Kidney capillary endothelial cell (primary cell): ENCODE measurements at regions not wholly inside any gene's neighbourhood (a gene's known extent, or its start where the extent isn't known, plus 50 kb on each side); places are given as distances from the start of the nearest gene placed in this dataset.

Experiments
- DNase-seq: peaks from one replicate; pipeline ENCODE4 v3.0.0-alpha.2; 2018; ENCODE audit warnings: low spot score

DNA sequence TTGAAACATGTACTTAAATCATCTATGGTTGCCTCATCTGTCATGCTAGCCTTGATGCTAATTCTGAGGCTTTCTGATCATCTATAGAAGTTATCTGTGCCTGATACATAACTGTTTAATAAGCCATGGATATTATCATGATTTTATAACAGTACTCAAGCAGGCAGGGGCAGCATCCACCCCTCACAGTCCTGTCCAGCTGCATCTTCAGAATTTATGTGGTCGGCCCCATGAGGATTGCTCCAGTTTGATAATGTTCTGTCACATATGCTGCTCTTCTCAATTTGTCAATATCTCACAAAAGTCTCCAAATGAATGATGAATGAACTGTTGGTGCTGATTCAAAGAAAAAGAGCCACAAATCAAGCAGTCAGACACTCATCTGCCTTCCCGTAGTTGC, 335.1 kb upstream of the POM121L12 start:
- no peak for DNase-seq

DNA sequence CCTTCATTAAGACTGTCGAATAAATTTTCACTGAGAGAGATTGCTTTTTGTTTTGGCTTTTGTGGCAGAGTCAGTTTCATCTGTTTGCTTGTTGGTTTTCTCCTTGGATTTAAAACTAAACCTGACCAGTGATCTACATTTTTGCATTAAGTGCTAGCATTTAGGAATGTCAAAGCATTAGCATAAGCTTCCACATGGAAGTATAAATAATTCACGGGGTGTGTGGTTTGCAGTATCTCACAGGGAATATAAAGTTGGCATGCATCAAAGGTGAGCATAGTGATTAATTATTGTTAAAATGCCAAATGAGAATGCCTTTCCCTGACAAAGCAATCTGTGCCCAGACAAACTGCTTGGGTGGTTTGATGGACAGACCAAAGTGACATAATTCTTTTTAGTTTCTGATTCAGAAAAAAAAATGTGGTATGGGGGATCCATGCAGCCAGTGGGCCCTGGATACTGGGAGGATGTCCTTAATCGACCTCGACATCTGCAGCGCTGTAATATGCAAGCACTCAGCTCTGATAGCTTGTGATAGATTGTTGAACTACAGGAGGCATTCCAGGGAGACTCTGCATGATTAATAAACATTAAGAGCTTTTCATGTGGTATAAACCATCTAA, 339.3 kb upstream of the POM121L12 start:
- no peak for DNase-seq

DNA sequence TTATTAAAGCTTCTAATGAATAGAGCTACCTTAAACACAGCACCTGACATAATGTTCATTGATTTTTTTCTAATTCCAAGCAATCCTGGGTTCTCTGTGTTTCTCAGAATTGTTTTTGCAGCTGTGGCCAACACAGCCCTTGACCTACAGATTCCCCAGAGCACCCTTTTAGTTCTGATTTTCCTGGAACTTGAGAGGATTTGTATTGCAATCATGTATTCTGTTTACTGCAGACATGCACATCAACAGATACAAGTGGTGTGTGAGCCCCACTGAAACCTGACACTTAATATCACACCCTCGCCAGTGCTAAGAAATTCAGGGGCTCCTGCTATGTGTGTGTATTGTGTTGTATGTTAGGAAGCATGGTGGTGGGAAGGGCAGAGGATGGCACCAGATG, 344.2 kb upstream of the POM121L12 start:
- DNase-seq: no peak

DNA sequence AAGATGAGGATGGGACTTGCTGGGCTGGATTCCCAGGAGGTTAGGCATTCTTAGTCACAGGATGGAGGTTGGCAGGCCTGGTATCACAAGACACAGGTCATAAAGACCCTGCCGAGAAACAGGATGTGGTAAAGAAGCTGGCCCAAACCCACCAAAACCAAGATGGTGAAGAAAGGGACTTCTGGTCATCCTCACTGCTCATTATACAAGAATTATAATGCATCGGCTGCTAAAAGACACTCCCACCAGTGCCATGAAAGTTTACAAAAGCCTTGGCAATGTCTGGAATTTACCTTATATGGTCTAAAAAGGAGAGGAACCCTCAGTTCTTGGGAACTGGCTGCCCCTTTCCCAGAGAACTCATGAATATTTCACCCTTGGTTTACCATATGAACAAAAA, 345.5 kb upstream of the POM121L12 start:
- no peak for DNase-seq

DNA sequence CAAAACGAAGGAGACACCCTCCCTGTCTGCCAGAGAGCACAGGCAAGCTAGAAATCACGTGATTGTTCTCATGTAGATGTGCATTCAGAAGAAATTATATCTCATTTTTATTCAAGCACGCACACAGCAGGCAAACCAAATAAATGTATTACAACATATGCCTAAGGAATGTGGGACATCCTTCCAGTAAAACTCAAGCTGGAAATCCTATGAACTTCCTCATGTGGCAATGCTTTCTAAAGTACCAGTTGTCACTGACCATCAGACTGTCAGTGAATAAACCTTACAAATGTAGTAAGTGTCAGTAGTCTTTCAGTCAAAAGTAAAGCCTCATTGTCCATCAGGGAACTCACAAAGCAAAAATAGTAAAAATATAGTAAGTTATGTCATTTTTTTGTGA, 350.1 kb upstream of the POM121L12 start:
- no peak for DNase-seq

DNA sequence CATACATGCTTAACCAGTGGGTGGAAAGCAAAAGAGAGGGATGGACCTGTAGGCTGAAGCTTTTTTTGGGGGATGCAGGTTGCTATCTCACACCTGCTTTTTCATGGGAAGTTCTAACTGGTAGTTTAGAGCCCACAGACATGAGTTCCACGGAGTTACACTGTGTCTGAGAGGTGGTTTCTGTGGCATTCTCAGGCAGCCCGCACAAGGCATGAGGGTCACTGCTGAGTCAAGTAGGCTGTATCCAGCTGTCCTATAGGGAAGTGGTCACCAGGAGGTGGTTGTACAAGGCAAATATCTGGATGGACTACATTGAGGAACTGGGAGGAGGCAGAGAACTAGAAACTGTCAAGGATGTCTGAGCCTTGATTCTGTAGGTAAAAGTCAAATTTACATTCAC, 351.0 kb upstream of the POM121L12 start:
- no peak for DNase-seq

DNA sequence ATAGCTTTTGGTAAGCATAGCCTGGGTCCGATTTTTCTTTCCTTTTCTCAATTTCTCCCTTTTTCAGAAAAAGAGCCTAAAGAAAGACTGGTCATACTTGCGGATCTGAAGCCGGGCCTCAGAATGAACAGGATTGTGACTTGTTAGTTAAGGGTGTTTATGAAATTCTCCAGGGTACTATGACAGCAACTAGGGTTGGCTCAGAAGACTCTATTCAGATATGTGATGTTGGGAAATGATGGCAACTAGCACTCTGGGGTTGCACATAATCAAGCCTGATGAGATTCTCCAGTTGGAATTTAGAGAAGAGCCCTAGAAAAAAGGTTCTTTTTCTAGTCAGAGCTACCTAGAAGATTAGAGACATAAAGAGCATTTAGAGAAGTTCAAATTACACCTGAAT, 352.4 kb upstream of the POM121L12 start:
- DNase-seq: no peak

DNA sequence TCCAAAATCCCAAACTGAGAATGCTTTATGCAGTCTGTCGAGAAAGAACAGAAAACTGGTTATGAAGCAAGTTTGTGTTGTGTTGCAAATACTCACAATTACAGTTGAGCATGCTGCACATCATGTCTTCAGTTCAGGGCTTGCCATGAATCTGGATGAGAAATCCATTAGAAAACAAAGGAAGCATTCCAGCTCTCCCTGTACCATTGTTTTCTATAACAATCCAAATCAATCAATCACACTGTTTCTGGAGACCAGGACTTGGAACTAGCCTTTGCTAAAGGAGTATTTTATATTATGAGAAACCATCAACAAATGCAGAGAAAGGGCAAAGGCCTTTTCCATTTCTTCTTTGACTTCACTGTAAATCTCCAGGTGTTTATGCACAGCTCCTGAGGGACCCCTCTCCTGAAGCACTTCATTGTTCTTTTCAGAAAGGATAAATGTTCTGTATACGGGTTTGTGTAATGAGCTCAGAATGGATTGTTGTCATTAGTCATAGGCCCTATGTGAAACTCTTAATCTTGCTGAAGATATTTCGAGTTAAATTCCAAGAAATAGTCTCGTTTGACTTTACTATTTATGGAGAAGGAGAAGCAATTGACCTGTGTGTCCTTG, 364.7 kb upstream of the POM121L12 start:
- peak; percentile 0 for DNase-seq

DNA sequence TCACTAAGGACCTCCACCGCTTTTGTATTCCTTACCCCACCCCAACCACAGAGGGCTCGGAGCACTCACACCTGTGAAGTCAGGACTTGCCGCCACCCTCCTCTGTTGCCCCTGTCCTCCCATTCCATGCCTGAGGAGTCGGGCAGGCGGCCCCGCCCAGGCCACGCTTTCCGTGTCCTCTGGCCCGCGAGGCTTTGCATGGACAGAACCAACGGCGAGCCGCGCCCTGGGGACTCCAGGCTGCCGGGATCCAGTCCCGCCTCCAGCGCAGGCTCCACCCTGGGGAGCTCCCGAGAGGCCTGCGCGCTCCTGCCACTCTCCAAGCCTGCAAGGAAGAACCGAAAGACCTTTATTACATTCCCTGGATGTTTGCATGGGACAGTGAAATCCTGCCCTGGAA, 366.4 kb upstream of the POM121L12 start:
- DNase-seq: no peak

DNA sequence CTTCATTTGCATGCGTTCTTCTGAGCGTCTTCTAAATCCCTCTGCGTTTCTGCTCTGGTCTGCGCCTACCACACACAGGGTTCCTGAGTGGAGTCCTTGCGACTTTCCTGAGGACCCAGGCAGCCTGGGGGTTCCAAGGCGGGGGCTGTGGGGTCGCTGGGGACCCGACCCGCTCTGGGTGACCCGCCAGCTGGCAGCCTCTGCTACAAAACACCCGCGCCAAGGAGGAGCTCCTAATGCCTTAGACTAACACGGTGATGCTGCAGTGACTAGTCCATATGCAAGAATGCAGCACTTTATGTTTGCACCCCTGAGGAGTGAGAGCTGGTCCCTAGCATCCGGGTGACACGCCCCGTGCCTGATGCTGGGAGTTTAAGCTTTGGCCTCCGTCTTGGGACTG, 367.0 kb upstream of the POM121L12 start:
- DNase-seq: no peak

DNA sequence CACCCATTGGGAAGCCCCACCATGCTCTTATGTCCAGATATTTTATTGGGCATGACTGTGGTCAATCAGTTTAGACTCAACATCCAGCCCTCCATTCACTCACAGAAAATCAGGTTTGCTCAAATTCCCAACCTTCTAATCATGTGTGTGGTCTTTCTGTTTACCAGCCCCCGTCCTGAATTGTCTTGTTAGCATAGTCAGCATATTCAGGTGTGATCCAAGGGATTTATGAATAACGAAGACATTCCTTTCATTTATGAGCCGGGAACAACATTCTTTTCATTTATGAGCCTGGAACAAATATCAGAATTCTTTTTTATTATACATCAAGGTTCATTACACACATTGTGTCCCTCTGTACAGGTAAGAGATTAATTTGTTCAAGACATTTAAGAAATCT, 376.3 kb upstream of the POM121L12 start:
- no peak for DNase-seq

DNA sequence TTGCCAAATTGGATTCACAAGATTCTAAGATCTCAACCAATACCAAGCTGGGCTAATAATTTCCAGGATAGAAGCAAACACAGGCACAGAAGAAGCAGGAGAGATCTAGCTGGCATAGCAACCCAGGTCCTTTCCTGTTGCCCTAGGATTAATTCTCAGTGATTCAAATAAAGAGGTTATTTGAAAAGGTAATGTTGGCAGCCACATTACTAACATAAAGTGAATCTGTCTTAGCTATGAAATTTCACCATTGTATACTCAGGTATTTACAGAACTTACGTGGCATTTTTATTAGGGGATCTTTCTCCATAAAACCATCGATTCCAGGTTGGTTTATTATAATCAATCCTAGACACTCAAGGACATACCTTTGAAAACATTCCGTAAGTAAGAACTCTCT, 379.3 kb upstream of the POM121L12 start:
- DNase-seq: no peak

DNA sequence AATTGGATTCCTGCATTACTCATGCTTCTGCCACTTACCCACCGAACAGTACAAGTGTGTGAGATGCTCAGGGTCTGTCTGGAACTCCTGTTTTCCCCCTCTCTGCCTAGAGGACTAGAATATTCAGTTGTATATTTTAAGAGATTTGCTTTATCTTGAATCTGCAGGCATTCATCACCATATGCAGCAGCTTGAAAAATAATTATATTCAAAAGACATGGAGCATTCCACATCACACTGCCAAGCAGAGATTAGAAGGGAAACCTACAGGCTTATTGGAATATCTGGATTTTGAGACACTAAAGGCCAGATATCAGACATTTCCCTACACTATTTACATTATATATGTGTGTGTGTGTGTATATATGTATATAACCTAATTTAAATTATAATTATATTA, 382.8 kb upstream of the POM121L12 start:
- DNase-seq: no peak

DNA sequence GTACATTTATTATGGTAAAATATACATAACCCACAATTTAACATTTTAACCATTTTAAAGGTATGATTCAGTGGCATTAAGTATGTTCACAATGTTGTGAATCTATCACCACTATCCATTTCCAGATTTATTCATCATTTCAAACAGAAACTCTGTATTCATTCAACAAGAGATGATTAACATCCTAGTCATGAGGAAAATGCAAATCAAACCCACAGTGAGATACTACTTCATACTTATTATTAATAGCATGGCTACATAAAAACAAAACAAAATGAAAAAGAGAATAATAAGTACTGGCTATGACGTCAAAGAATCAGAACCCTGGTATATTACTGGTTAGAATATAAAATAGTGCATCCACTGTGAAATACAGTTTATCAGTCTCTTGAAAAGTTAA, 386.6 kb upstream of the POM121L12 start:
- no peak for DNase-seq

DNA sequence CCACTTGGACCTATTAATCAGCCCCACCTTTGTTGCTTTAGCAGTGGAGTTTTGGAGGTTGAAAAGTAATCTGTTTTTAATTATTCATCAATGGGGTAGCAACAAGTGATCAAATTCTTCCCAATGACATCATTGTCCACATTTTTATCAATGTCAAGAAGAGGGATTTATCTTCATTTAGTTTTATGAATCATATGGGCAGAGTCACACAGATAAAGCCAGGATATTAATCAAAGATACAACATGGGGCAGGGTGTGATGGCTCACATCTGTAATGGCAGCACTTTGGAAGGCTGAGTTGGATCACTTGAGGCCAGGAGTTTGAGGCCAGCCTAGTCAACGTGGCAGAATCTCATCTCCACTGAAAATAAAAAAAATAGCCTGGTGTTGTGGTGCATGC, 388.4 kb upstream of the POM121L12 start:
- no peak for DNase-seq

DNA sequence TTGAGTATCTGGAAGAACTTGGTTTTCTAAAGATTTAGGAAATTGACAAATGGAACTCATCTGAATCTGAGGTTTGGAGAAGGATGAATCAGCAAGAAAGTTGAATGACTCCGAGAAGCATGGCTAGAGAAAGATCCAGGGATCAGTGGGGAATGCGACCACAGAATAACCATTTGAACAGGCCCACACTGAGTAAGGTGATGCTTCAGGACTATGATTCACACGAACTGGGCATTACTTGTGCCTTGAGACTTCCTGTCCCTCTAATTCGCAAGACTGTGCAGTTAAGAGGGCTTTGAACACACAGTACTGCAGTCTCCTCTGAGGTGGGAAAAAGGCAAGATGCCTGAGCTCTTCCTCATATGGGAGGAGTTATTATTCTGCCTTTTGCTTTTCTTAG, 395.5 kb upstream of the POM121L12 start:
- no peak for DNase-seq

DNA sequence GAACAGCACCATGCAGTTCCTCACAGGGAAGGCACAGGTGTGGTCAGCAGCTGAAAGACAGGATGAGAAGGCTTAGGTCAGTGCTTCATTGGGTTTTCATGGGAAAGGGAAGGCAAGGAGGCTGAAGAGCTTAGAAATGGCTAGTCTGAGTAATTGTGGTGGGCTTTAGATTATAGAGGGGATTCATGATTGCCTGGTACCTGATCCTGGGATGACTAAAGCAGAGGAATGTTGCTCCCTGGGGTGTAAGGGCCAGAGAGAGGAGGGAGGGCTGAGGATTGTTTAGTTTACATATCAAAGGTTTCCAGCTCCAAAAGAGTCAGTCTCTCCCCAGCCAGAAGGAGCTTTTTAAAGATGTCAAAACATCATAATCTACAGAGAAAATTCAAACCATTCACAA, 396.3 kb upstream of the POM121L12 start:
- DNase-seq: no peak

DNA sequence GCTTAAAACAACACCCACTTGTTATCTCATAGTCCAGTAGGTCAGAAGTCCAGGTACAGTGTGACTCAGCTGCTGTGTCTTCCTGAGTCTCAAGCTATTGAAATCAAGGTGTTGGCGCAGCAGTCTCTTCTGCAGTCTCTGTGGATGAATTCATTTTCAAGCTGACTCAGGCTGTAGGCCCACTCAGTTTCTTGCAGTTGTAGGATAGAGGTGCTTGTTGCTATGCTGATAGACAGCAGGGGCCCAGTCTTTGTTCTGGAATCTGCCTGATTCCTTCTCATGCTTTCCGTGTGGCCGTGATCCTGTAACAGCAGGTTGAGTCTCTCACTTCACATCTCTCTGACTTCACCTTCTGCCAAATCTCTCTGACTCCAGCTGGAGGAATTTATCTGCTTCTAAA, 400.4 kb upstream of the POM121L12 start:
- no peak for DNase-seq

DNA sequence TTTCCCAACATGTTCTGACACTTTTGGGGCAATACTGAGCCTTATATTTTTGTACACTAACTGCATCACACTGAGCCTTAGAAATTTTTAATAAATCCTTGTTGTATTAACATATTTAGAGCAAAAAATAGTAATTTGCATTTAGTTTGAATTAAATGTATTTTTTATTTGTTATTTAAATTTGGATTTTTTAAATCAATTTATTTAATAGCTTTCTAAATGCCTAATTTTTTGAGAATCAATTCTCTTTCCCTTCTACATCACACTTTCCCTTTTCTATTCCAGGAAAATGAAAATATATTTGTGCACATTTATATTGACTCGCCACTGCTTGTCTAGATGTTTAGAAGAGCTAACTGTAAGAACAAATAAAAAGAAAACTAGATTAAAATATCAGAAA, 414.6 kb upstream of the POM121L12 start:
- DNase-seq: no peak

DNA sequence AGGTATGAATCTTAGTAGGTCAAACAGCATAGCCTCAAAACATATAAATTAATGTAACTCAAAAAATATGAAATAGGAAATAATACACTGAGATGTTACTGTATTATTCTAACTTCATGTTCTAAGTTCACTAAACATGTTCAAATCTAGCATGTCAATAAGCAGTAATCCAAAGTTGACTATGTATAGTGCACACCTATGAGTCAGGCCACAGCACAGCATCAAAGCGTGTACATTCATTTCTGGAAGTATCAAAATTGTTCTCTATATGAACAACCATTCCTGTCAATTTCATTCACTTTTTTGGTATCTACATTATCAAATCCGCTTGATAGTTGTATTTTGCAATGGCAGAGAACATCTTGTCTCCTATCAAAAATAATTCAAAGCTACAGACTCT, 418.9 kb upstream of the POM121L12 start:
- DNase-seq: no peak

DNA sequence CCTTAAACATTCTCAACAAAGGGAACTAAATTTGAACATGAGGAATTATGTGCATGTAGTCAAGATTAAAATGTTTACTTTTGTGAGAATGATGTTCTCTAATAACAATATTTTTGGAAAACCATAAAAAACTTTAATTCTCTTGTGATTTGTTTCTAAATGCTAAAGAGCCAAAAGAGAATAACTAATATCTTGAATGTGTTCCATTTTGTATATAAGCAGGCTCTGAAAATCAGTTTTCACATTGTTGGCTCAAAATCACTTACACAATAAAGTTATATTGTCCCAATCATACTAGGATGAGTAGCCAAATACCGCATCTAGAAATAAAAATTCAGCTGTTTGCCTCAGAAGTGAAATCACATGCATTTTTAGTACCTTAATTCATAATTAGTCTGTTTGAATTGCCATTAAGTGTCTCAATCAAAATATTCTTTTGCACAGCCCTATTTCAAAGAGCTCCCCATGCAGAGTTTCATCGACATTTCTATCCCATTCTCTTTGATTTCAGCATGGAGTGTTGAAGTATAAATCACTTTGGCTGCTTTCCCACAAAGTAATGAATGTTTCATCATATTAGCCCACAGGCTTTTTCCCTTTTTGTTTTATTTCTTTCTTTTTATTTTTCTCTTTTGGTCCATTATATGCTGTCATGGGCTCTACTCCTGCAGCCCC, 420.3 kb upstream of the POM121L12 start:
- DNase-seq: no peak

DNA sequence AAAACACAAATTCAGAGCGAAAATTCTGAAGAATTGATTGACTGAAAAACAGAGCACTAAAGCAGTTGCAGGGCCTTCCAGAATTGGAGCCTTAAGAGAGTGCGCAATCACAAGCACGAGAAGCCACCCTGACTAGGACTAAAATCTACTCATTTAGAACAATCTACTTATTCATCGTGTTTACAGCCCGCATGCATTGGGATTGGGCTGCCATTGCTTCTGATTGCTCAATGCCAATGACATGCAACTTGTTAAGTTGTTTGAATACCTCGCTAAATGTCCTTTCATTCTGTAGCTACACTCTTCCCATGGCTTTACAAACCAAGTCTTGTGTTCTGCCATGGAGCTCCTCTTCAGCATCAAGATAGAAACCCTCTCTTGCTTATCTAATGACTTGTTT, 425.9 kb upstream of the POM121L12 start:
- DNase-seq: no peak

DNA sequence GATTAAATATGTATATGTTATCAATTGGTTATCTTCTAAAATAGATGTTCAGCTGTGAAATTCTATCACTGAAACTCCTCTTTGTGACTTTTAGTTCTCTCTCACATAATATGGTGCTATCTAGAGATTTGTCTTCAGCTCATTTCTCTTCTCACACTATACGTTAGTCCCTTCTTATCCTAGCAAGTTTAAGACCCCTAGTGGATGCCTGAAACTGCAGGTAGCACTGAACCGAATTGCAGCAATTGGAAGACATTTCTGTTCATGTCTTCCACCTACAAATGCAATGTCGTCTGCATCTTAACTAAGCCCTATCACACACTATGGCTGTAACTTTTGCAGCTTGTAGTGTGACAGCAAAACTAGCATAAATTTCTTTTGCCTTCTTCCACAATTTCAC, 442.7 kb upstream of the POM121L12 start:
- no peak for DNase-seq

DNA sequence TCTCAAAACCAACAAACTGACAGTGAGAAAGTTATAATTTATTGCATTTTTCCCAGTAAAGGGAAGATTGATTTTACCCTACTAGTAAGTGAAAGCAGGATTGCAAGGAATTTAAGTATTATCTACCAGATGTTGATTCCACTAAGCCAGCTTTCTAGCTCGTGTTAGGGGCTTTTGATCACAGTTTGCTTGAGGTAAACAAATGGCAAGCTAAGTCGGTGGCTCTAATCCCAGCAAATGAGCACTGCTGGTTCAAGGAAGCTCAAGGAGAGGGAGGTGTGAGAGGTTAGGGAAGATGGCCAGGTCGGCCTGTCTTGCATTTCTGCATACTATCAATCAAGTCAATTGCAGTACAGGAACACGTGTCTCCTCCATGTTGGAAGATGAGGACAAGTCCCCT, 448.7 kb upstream of the POM121L12 start:
- no peak for DNase-seq
